Stomach (tissue), 4 donors: ENCODE measurements at regions not wholly inside any gene's neighbourhood (a gene's known extent, or its start where the extent isn't known, plus 50 kb on each side); places are given as distances from the start of the nearest gene placed in this dataset.

Experiments
- CTCF ChIP-seq, 7 experiments: fragments of 450-650 bp in 4 of 7; fragments of 200-600 bp in 3 of 7; sonication (generic) in 3 of 7; IDR thresholded peaks; one replicate each; pipeline ENCODE4 v1.5.1; 2016 to 2019; ENCODE audit warnings: antibody characterized with exemption in 7 of 7, control low read depth in 2 of 7, mild to moderate bottlenecking in 1 of 7
- POLR2A ChIP-seq, 4 donors: fragments of 450-650 bp; IDR thresholded peaks; one replicate each; pipeline ENCODE4 v1.6.1; 2016; ENCODE audit warnings: antibody characterized with exemption in 4 of 4, control low read depth in 2 of 4, mild to moderate bottlenecking in 1 of 4, moderate library complexity in 1 of 4
- POLR2AphosphoS5 ChIP-seq, 3 donors: sonication (generic); formaldehyde crosslinking; IDR thresholded peaks; one replicate each; pipeline ENCODE4 v1.6.1; 2016; ENCODE audit warnings: antibody characterized with exemption in 3 of 3

GRCh38 chr1:81034291-81034690 lies 766.4 kb upstream of the ADGRL2 start:
- TF ChIP-seq CTCF (IDR thresholded peaks at IDR 0.05): no peak
- TF ChIP-seq POLR2AphosphoS5 (IDR thresholded peaks at IDR 0.05): no peak
- TF ChIP-seq POLR2A (IDR thresholded peaks at IDR 0.05): no peak
